Right lobe of liver (tissue), 4 donors: ENCODE measurements at regions not wholly inside any gene's neighbourhood (a gene's known extent, or its start where the extent isn't known, plus 50 kb on each side); places are given as distances from the start of the nearest gene placed in this dataset.

Experiments
- POLR2A ChIP-seq: fragments of 450-650 bp; IDR thresholded peaks from one replicate; pipeline ENCODE4 v1.6.1; 2017; ENCODE audit warnings: antibody characterized with exemption, mild to moderate bottlenecking
- TF ChIP-seq, protein P1 (sequence below), 4 donors: fragments of 200-600 bp in 3 of 4; fragments of 450-650 bp in 1 of 4; IDR thresholded peaks; one replicate each; pipeline versions ENCODE4 v1.5.1 to v1.8.0; 2016 to 2022; ENCODE audit warnings: antibody characterized with exemption in 4 of 4, mild to moderate bottlenecking in 2 of 4
- donor health status: DM: no; HTN: no; CAD: no.
- donor health status: DM: no; HTN: no; CAD: no.
- donor health status: DM: no; HTN: yes; CAD: no.

GRCh38 chr6:169923468-169924464, 172.3 kb downstream of the ERMARD start:
- TF ChIP-seq, protein P1, sequence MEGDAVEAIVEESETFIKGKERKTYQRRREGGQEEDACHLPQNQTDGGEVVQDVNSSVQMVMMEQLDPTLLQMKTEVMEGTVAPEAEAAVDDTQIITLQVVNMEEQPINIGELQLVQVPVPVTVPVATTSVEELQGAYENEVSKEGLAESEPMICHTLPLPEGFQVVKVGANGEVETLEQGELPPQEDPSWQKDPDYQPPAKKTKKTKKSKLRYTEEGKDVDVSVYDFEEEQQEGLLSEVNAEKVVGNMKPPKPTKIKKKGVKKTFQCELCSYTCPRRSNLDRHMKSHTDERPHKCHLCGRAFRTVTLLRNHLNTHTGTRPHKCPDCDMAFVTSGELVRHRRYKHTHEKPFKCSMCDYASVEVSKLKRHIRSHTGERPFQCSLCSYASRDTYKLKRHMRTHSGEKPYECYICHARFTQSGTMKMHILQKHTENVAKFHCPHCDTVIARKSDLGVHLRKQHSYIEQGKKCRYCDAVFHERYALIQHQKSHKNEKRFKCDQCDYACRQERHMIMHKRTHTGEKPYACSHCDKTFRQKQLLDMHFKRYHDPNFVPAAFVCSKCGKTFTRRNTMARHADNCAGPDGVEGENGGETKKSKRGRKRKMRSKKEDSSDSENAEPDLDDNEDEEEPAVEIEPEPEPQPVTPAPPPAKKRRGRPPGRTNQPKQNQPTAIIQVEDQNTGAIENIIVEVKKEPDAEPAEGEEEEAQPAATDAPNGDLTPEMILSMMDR (IDR thresholded peaks at IDR 0.05): no peak
- TF ChIP-seq POLR2A: no peak
